ENCODE measurements at regions not wholly inside any gene's neighbourhood (a gene's known extent, or its start where the extent isn't known, plus 50 kb on each side); places are given as distances from the start of the nearest gene placed in this dataset.

DNA sequence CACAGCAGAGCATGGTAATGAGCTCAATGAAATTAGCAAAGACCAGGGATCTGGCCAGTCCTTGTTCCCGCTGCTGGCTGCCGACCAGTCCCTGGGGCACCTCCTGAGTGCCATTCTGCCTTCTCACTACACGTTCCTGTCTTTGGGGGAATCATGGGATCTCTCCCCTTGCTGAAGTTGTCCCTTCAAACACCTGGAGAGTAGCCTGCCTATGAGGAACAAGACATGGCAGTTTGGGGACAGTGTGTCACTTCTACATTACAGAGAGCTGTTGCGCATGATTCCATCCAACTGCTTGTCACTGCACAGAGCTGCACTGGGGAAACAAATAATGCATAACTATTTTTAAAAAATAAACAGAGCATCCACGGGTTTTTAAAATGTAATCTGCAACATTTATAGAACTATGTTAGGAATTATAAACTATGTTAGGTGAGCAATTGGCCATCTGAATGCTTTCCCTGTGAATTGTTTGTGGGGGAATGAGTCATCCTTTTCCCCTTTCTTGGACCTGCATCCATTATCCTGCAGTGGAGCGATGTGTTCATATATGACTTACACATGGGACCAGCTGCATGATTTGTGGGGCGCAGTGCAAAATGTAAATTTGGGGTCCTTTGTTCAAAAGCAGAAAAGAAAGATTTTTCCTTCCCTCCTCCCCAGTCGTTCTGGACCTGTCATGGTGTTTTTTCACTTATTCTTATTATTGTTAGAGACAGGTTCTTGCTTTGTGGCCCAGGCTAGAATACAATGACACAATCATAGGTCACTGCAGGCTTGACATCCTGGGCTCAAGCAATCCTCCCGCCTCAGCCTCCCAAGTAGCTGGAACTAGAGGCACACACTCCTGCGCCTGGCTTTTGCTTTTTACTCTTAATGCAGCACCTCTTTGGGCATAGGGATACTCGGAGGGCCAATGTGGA lies 115.0 kb upstream of the TBL1X start (continued):
- TF ChIP-seq, protein P1, sequence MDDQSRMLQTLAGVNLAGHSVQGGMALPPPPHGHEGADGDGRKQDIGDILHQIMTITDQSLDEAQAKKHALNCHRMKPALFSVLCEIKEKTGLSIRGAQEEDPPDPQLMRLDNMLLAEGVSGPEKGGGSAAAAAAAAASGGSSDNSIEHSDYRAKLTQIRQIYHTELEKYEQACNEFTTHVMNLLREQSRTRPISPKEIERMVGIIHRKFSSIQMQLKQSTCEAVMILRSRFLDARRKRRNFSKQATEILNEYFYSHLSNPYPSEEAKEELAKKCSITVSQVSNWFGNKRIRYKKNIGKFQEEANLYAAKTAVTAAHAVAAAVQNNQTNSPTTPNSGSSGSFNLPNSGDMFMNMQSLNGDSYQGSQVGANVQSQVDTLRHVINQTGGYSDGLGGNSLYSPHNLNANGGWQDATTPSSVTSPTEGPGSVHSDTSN (CRISPR knock-in tag; IDR thresholded peaks at IDR 0.05) = no peak
- no peak for TF ChIP-seq ZSCAN23 (tag by site-specific recombination; IDR thresholded peaks at IDR 0.05)
- TF ChIP-seq, protein P2, sequence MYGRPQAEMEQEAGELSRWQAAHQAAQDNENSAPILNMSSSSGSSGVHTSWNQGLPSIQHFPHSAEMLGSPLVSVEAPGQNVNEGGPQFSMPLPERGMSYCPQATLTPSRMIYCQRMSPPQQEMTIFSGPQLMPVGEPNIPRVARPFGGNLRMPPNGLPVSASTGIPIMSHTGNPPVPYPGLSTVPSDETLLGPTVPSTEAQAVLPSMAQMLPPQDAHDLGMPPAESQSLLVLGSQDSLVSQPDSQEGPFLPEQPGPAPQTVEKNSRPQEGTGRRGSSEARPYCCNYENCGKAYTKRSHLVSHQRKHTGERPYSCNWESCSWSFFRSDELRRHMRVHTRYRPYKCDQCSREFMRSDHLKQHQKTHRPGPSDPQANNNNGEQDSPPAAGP (tag by site-specific recombination; IDR thresholded peaks at IDR 0.05) = no peak
- TF ChIP-seq, protein P3, sequence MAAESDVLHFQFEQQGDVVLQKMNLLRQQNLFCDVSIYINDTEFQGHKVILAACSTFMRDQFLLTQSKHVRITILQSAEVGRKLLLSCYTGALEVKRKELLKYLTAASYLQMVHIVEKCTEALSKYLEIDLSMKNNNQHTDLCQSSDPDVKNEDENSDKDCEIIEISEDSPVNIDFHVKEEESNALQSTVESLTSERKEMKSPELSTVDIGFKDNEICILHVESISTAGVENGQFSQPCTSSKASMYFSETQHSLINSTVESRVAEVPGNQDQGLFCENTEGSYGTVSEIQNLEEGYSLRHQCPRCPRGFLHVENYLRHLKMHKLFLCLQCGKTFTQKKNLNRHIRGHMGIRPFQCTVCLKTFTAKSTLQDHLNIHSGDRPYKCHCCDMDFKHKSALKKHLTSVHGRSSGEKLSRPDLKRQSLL (tag by site-specific recombination; IDR thresholded peaks at IDR 0.05) = no peak
- TF ChIP-seq ZNF302 (tag by site-specific recombination; IDR thresholded peaks at IDR 0.05; ENCODE audit: low read depth) = no peak
- TF ChIP-seq ZNF558 (tag by site-specific recombination; IDR thresholded peaks at IDR 0.05) = no peak
- TF ChIP-seq ZNF677 (tag by site-specific recombination; IDR thresholded peaks at IDR 0.05) = no peak
- TF ChIP-seq, protein P4, sequence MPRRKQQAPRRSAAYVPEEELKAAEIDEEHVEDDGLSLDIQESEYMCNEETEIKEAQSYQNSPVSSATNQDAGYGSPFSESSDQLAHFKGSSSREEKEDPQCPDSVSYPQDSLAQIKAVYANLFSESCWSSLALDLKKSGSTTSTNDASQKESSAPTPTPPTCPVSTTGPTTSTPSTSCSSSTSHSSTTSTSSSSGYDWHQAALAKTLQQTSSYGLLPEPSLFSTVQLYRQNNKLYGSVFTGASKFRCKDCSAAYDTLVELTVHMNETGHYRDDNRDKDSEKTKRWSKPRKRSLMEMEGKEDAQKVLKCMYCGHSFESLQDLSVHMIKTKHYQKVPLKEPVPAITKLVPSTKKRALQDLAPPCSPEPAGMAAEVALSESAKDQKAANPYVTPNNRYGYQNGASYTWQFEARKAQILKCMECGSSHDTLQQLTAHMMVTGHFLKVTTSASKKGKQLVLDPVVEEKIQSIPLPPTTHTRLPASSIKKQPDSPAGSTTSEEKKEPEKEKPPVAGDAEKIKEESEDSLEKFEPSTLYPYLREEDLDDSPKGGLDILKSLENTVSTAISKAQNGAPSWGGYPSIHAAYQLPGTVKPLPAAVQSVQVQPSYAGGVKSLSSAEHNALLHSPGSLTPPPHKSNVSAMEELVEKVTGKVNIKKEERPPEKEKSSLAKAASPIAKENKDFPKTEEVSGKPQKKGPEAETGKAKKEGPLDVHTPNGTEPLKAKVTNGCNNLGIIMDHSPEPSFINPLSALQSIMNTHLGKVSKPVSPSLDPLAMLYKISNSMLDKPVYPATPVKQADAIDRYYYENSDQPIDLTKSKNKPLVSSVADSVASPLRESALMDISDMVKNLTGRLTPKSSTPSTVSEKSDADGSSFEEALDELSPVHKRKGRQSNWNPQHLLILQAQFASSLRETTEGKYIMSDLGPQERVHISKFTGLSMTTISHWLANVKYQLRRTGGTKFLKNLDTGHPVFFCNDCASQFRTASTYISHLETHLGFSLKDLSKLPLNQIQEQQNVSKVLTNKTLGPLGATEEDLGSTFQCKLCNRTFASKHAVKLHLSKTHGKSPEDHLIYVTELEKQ (tag by site-specific recombination; IDR thresholded peaks at IDR 0.05; ENCODE audit: borderline replicate concordance) = no peak
- TF ChIP-seq MZF1 (tag by site-specific recombination; IDR thresholded peaks at IDR 0.05; ENCODE audit: borderline replicate concordance) = no peak
- no peak for TF ChIP-seq KLF10 (tag by site-specific recombination; IDR thresholded peaks at IDR 0.05)
- TF ChIP-seq SETDB1 (IDR thresholded peaks at IDR 0.05; ENCODE audit: insufficient read length, low read length) = no peak

DNA sequence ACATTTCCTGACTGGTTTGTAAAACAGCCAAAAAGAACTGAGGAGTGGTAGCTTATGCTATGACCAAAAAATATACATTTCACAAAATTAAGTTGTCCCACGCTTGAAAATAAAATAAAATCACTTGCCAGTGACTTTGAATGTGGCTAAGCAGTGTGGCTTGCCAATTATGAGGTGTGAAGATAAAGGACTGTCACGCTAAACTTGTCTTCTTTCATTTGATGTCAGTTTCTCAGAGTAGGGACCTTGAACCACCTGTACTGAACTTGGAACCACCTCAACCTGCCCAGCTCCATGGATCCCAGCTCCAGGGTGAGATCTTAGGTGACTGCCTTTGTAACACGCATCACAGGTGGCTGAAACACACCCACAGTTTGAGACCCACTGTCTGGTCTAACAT lies 113.7 kb upstream of the TBL1X start:
- no peak for TF ChIP-seq ZNF266 (tag by site-specific recombination; IDR thresholded peaks at IDR 0.05; ENCODE audit: low read depth)
- TF ChIP-seq, protein P5, sequence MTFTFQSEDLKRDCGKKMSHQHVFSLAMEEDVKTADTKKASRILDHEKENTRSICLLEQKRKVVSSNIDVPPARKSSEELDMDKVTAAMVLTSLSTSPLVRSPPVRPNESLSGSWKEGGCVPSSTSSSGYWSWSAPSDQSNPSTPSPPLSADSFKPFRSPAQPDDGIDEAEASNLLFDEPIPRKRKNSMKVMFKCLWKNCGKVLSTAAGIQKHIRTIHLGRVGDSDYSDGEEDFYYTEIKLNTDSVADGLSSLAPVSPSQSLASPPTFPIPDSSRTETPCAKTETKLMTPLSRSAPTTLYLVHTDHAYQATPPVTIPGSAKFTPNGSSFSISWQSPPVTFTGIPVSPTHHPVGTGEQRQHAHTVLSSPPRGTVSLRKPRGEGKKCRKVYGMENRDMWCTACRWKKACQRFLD (tag by site-specific recombination; IDR thresholded peaks at IDR 0.05) = no peak
- TF ChIP-seq ZNF843 (tag by site-specific recombination; IDR thresholded peaks at IDR 0.05) = no peak
- no peak for TF ChIP-seq ZIC2 (tag by site-specific recombination; IDR thresholded peaks at IDR 0.05)
- no peak for TF ChIP-seq ZNF76 (tag by site-specific recombination; IDR thresholded peaks at IDR 0.05; ENCODE audit: borderline replicate concordance, low read depth)
- no peak for TF ChIP-seq ZNF426 (tag by site-specific recombination; IDR thresholded peaks at IDR 0.05)
- TF ChIP-seq, protein P6, sequence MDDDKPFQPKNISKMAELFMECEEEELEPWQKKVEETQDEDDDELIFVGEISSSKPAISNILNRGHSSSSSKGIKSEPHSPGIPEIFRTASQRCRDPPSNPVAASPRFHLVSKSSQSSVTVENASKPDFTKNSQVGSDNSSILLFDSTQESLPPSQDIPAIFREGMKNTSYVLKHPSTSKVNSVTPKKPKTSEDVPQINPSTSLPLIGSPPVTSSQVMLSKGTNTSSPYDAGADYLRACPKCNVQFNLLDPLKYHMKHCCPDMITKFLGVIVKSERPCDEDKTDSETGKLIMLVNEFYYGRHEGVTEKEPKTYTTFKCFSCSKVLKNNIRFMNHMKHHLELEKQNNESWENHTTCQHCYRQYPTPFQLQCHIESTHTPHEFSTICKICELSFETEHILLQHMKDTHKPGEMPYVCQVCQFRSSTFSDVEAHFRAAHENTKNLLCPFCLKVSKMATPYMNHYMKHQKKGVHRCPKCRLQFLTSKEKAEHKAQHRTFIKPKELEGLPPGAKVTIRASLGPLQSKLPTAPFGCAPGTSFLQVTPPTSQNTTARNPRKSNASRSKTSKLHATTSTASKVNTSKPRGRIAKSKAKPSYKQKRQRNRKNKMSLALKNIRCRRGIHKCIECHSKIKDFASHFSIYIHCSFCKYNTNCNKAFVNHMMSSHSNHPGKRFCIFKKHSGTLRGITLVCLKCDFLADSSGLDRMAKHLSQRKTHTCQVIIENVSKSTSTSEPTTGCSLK (tag by site-specific recombination; IDR thresholded peaks at IDR 0.05) = no peak
- TF ChIP-seq, protein P1 (CRISPR knock-in tag; IDR thresholded peaks at IDR 0.05) = no peak
- TF ChIP-seq, protein P2 (tag by site-specific recombination; IDR thresholded peaks at IDR 0.05) = no peak
- H3K9me3 ChIP-seq (ENCODE audit: control insufficient read depth, insufficient read depth, low read depth, low read length) = no peaks in the 10 kb centered on the region
- no peaks in the 10 kb centered on the region for H3K4me1 ChIP-seq (ENCODE audit: control insufficient read depth, insufficient read depth, low read length)
- no peak overlapping the region for H3K27ac ChIP-seq (ENCODE audit: extremely low read depth, low read depth, low read length)
- no peaks in the 10 kb centered on the region for H3K36me3 ChIP-seq (ENCODE audit: control insufficient read depth in 2 of 2, insufficient read depth in 1 of 2, low read length in 2 of 2)
- ChIA-PET POLR2A (no interaction called here), CTCF (no interaction called here)
- H3K4me3 ChIP-seq (ENCODE audit: low read depth, low read length) = no peak overlapping the region
